NCI-H1694 treated with DMSO at 0.1 percent for 48 hours (cell line): ENCODE measurements at regions not wholly inside any gene's neighbourhood (a gene's known extent, or its start where the extent isn't known, plus 50 kb on each side); places are given as distances from the start of the nearest gene placed in this dataset.

ENCODE experiments used
- DNase-seq: peaks from one replicate; lab custom pipeline; 2025; lab: John Stamatoyannopoulos, UW

DNA sequence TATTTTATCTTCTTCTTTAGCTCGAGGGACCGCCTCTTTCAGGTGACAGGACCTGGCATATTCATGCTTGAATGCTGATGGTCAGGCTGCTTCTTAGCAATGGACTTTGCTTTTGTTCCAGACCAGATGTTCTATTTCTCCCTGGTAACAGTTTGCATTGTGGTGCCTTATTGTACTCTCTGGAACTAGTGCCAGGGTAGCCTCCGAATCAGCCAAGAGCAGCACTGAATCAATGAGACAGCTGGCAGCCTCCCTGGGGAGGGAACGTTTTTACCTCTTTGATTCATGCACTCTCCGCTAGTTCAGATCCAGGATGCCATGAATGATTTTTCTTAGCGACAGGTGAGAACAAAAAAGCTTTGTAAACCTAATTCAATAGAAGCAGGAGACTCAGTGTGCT, 54.1 kb upstream of the NXPH1 start:
- DNase-seq = peak; percentile 94

DNA sequence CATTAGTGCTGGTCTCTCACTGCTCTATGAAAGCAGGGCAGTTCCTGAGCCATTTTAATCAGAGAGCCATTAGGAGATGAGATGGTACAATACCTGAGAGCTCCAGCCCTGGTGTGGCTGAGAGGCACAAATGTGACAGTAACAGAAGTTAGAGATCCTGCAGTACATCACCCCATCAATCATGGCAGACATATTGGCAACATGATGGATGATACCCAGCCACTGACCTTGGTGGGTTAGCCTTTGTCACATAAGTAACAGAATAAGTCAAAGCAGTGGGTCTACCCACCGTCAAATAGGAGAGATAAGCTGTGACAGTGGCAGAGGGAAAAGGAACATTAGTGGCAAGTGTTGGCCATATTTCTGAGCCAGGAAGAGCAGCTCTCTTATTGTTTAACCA, 53.3 kb upstream of the NXPH1 start:
- DNase-seq = no peak

DNA sequence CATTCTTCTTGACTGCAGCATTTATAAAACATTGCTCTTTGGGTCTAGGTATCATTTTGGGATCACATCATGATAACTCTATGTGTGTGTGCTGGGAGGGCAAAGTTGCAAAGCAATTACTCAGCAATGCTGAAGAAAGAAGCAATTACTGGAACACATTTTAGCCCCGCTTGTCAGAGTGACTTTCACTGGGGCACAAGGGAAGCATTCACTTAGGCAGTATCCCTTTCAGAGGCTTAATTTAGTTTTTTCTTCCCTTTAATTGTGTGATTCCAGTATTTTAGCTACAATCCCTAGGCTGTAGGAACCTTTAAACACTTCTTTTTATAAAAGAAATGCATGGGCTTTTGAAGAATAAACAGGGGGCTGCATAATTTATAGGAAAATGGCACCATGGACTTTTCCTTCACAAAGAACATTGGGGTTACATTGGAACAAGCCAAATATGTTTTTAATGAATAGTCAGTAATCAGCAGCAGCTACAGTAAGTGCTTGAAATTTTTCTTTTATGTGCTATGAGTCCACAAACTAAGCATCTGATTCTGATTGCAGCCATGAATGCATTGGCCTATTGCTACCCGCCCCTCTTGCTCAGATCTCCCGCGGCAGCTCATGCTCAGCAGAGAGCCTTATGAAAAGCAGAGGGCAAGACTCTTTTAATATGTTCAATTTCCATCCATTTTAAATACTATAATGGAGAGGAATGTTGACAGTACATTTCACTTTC, 51.2 kb upstream of the NXPH1 start:
- no peak for DNase-seq
